GM18909 (cell line): ENCODE measurements at regions not wholly inside any gene's neighbourhood (a gene's known extent, or its start where the extent isn't known, plus 50 kb on each side); places are given as distances from the start of the nearest gene placed in this dataset.
"Not testable (repeated sequence)": the region's sequence is repeated elsewhere in the genome, so short reads cannot be mapped to it uniquely, and the experiment has no call there.

ENCODE experiments used
- ATAC-seq: cut with Tn5 transposase; IDR thresholded peaks from one replicate; pipeline ENCODE4 v1.9.1; 2021; ENCODE audit warnings: mild to moderate bottlenecking; ENCODE audit not compliant: unreplicated experiment, poor library complexity

DNA sequence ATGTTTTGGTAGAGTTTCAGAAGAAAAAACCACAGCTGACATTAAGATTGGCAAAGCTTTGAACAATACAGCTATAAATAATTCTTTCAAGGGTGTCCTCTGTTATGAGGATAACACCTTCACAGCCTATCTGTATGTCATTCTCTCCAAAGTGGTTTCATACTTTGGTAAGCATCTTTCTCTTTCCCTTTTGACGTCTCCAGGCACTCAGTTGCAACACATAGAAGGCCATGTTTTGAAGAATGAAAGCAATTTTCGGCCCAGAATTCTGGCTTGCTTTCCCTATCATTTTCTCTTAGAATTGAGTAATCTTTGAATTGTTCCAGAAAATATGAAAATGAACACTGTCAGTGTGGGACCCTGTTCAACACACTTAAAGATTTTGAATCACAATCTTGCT, 200.0 kb upstream of the CBLB start:
- ATAC-seq = peak; percentile 83

- no peak for ATAC-seq
Measured at GRCh38 chr3:106070187-106070586, 201.4 kb upstream of the CBLB start.

- no peak for ATAC-seq
Measured at GRCh38 chr3:106071306-106071705, 202.5 kb upstream of the CBLB start.

DNA sequence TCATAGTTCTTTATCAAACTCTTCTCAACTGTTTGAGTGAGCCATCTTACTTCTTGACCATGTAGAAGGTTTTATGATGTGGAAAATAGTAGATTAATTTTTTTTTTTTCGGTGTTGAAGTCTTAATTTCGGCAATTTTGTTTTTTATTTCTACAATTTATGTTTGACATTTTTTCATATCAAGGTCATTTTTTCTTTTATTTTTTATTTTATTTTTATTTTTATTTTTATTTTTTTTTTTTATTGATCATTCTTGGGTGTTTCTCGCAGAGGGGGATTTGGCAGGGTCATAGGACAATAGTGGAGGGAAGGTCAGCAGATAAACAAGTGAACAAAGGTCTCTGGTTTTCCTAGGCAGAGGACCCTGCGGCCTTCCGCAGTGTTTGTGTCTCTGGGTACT, 203.8 kb upstream of the CBLB start:
- ATAC-seq = not testable (repeated sequence)

GRCh38 chr3:106073806-106074205, 205.0 kb upstream of the CBLB start:
- not testable (repeated sequence) for ATAC-seq

GRCh38 chr3:106075731-106076130, 206.9 kb upstream of the CBLB start:
- not testable (repeated sequence) for ATAC-seq

DNA sequence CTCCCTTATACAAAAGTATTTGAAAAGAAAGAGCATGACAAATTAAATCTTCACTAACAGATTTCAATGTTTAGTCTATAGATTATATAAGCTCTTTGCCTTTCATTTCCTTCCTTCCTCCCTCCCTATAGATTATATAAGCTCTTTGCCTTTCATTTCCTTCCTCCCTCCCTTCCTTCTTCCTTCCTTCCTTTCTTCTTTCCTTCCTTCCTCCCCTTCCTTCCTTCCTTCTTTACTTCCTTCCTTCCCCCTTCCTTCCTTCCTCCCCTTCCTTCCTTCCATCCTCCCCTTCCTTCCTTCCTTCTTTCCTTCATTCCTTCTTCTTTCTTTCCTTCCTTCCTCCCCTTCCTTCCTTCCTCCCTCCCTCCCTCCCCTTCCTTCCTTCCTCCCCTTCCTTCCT, 209.8 kb upstream of the CBLB start:
- ATAC-seq = no peak

DNA sequence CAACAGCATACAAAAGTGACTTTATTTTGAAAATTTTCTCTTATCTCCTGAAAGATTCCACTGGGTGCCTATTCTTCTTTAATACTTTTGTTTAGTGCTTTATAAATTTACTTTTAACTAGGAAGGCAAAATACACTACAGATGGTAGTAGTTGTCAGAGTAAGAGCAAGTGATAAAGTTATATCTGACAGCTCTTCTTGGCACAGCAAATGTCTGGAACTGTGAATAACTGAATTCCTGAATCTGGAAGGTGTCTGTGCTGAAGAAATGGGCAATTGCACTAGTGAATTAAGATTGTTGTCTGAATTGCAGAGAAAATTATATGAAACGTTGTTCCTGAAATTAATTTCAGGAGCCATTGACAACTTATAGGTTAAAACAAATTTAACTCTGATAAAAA, 213.8 kb upstream of the CBLB start:
- ATAC-seq = no peak

- ATAC-seq = no peak
Measured at GRCh38 chr3:106083207-106083606, 214.4 kb upstream of the CBLB start.

- ATAC-seq = no peak
Measured at GRCh38 chr3:106083854-106084253, 215.0 kb upstream of the CBLB start.

GRCh38 chr3:106086038-106086437, 217.2 kb upstream of the CBLB start:
- no peak for ATAC-seq

DNA sequence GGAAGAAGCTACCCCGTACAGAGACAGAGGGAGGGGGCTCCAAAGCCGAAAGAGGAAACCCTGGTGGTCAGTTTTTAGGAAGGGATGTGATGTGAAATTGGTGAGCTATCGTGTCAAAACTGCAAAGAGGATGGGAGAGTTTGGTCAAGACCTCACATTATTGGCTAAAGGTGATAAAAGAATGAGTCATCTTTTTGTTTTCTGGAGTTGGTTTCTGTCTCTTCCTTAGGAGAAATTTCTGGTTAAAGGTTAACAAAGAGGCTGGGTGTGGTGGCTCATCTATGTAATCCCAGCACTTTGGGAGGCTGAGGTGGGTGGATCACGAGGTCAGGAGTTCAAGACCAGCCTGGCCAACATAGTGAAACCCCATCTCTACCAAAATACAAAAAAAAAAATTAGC, 217.8 kb upstream of the CBLB start:
- ATAC-seq = no peak

- ATAC-seq = no peak
Measured at GRCh38 chr3:106088304-106088703, 219.5 kb upstream of the CBLB start.

- ATAC-seq = no peak
Measured at GRCh38 chr3:106088899-106089298, 220.1 kb upstream of the CBLB start.

DNA sequence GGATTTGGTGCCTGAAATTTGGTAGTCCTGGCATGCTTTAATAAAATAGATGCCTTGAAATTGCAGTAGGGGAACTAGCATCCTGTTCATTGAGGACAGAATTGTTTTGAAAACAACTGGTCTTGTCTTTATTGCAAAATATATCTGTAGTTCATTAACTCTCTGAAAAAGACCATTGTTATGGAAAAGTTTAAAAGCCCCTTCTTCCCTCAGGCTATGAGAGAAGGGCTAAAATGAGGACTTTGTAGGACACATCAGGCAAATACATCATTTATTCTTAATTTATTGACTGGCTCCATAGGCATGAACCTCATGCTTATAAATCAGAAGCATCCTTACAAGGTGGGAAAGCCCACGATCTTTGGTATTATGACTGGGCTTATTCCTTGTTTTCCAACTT, 221.0 kb upstream of the CBLB start:
- ATAC-seq = no peak

GRCh38 chr3:106092792-106093191, 224.0 kb upstream of the CBLB start:
- ATAC-seq = no peak

DNA sequence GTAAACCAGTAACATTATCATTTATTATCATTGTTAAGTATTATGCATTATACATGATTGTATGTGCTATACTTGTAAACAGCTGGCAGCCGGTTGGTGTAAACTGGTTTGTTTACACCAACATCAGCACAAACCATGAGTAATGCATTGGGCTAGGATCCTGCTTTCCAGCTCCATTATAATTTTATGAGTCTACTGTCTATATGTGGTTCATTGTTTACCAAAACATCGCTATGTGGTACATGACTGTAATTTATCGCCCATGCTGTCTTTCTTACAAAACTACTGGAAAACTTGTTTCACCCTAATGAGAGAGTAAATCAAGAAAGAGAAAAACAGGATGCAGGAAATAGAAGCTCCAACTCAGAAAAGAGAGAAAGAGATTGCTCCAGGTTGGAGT, 224.8 kb upstream of the CBLB start:
- no peak for ATAC-seq

DNA sequence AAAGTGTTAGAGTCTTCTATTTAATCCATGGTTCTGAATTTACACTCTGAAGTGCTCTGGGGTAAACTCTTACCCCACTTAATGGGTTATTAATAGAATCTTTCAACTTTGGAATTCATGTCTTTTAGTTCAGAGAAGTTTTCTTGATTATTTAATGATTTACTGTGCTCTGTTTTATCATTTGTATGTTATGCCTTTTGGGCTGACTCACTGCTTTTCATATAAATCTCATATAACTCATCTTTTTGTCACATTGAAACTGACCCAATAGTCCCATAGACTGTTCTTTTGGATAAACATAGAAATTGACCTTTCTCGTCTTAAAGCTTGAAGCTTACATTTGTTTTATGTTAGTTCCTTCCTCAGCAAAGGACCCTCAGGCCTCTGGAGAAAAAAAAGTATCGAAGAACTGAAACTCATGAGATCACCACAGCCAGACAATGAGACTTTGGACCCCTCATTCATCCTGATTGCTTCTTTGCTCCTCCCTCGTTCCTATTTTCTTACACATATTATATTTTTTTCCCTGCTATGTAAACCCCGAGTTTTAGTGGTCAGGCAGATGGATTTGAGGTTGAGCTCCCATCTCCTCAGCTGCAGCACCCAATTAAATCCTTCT, 229.1 kb upstream of the CBLB start:
- no peak for ATAC-seq

DNA sequence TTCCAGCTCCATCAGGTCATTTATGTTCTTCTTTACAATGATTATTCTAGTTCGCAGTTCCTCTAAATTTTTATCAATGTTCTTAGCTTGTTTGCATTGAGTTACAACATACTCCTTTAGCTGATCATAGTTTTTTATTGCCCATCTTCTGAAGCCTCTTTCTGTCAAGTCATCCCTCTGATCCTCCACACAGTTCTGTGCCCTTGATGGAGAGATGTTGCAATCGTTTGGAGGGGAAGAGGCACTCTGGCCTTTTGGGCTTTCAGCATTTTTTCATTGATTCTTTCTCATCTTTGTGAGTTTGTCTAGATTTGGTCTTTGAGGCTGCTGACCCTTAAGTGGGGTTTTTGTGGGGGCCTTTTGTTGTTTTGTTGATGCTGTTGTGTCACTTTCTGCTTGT, 234.6 kb upstream of the CBLB start:
- no peak for ATAC-seq

DNA sequence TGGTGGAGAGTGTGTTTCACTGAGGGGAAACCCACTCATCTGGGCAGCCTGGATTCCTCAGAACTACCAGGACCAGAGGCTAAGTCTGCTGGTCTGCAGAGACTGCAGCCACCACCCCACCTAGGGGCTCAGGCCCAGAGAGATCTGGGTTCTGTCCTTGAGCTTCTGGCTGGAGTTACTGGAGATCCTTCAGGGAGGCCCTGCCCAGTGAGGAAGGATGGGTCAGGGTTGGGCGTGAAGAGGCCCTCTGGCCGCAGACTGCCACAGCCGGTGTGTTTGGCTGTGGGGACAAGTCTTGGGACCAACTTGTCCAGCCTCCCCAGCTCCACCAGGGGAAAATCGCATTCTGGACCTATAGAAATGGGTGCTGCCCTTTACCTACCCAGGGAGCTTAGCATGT, 235.3 kb upstream of the CBLB start:
- no peak for ATAC-seq

GRCh38 chr3:106108925-106109324, 240.1 kb upstream of the CBLB start:
- no peak for ATAC-seq

GRCh38 chr3:106112561-106112960, 243.7 kb upstream of the CBLB start:
- not testable (repeated sequence) for ATAC-seq

DNA sequence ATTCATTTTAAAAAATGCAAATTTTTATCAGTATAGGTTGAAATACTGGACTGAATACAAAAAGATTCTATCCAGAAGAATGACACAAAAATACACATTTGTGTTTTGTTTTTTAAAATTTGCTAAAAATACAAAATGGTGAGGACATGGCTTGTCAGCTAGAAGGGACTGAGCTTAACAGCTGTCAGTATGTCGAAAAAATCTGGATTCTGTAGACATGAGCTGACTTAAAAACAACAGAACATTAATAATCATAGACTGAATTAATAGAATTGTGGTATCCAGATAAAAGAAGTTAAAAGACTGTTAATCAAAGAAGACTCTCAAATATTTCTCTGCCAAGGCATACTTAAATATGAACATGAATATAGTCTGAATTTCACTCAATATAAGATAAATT, 244.9 kb upstream of the CBLB start:
- no peak for ATAC-seq
